CD4-positive, alpha-beta T cell (primary cell): ENCODE measurements at regions not wholly inside any gene's neighbourhood (a gene's known extent, or its start where the extent isn't known, plus 50 kb on each side); places are given as distances from the start of the nearest gene placed in this dataset.

Experiments
- ATAC-seq: fragments of 200-7000 bp; cut with Tn5 transposase; one replicate; pipeline ENCODE4 v1.10.0; 2022; ENCODE audit warnings: mild to moderate bottlenecking; ENCODE audit not compliant: poor library complexity
- CTCF ChIA-PET: fragments of 350-600 bp; sonication (Branson Sonifier 250); formaldehyde crosslinking; loops from one replicate; lab custom pipeline; 2021; ENCODE audit warnings: antibody characterized with exemption, inconsistent platforms; lab: Charles Lee
- POLR2A ChIA-PET: fragments of 350-600 bp; sonication (Branson Sonifier 250); formaldehyde crosslinking; loops from one replicate; lab custom pipeline; 2021; ENCODE audit warnings: antibody characterized with exemption, inconsistent platforms; lab: Charles Lee
- DNase-seq, 14 experiments: peaks; one replicate each; pipeline ENCODE4 v3.0.0-alpha.2; 2013 to 2020; ENCODE audit warnings: mixed read lengths in 2 of 14
- H3K27ac ChIP-seq, 2 donors: one replicate each; pipeline versions ENCODE4 v1.5.1 to v1.7.0; 2013; ENCODE audit warnings: low read length in 2 of 2, low read depth in 1 of 2, mild to moderate bottlenecking in 1 of 2
- H3K27me3 ChIP-seq, 2 experiments: 1 replicate in 1 of 2; 2 replicates in 1 of 2; pipeline versions ENCODE4 v1.6.1 to v1.7.0; 2013; ENCODE audit warnings: low read length in 2 of 2, control low read depth in 1 of 2, mild to moderate bottlenecking in 1 of 2, moderate library complexity in 1 of 2; ENCODE audit not compliant: insufficient read depth in 2 of 2, control insufficient read depth in 1 of 2
- H3K36me3 ChIP-seq: one replicate; pipeline ENCODE4 v1.6.1; 2013; ENCODE audit warnings: low read length, control low read depth; ENCODE audit not compliant: insufficient read depth
- H3K4me1 ChIP-seq: one replicate; pipeline ENCODE4 v1.6.1; 2013; ENCODE audit warnings: low read length, control low read depth; ENCODE audit not compliant: insufficient read depth
- H3K4me3 ChIP-seq: one replicate; pipeline ENCODE4 v1.5.1; 2013; ENCODE audit warnings: mild to moderate bottlenecking, low read length, moderate library complexity
- H3K9me3 ChIP-seq, 2 experiments: 1 replicate in 1 of 2; 2 replicates in 1 of 2; pipeline versions ENCODE4 v1.6.1 to v1.7.0; 2013; ENCODE audit warnings: low read length in 2 of 2, mild to moderate bottlenecking in 2 of 2, control low read depth in 1 of 2, moderate library complexity in 1 of 2; ENCODE audit not compliant: control insufficient read depth in 1 of 2, insufficient read depth in 1 of 2
- H3K27ac Mint-ChIP-seq: one replicate; pipeline ENCODE4 v1.8.0; 2020; ENCODE audit warnings: mixed read lengths
- H3K27me3 Mint-ChIP-seq: one replicate; pipeline ENCODE4 v1.8.0; 2021; ENCODE audit warnings: mixed read lengths
- H3K36me3 Mint-ChIP-seq: one replicate; pipeline ENCODE4 v1.8.0; 2021; ENCODE audit warnings: low read depth, mixed read lengths
- H3K4me1 Mint-ChIP-seq: one replicate; pipeline ENCODE4 v1.8.0; 2021; ENCODE audit warnings: low read depth, mixed read lengths
- H3K4me3 Mint-ChIP-seq: one replicate; pipeline ENCODE4 v1.8.0; 2020; ENCODE audit warnings: mild to moderate bottlenecking, mixed read lengths
- H3K9me3 Mint-ChIP-seq: one replicate; pipeline ENCODE4 v1.8.0; 2020; ENCODE audit warnings: mixed read lengths
- intact Hi-C, 2 experiments: fragments of 100-400 bp; cut with DNase I in 1 of 2; cut with micrococcal nuclease in 1 of 2; formaldehyde crosslinking; loops; one replicate each; pipeline versions ENCODE4 v1.15.1 to v1.9.0; 2023 to 2025; cut with DNase I, micrococcal nuclease
- TF ChIP-seq, protein P1 (sequence below): fragments of 200-600 bp; IDR thresholded peaks from one replicate; pipeline ENCODE4 v1.8.0; 2022; ENCODE audit warnings: antibody characterized with exemption, mild to moderate bottlenecking

- DNase-seq (no peak), ATAC-seq (no peak)
- Mint-ChIP-seq H3K36me3 (no peaks in the 10 kb centered on the region), H3K4me1 (no peaks in the 10 kb centered on the region), H3K4me3 (no peak overlapping the region), H3K27me3 (no peaks in the 10 kb centered on the region), H3K27ac (no peak overlapping the region), H3K9me3 (no peaks in the 10 kb centered on the region)
- TF ChIP-seq, protein P1, sequence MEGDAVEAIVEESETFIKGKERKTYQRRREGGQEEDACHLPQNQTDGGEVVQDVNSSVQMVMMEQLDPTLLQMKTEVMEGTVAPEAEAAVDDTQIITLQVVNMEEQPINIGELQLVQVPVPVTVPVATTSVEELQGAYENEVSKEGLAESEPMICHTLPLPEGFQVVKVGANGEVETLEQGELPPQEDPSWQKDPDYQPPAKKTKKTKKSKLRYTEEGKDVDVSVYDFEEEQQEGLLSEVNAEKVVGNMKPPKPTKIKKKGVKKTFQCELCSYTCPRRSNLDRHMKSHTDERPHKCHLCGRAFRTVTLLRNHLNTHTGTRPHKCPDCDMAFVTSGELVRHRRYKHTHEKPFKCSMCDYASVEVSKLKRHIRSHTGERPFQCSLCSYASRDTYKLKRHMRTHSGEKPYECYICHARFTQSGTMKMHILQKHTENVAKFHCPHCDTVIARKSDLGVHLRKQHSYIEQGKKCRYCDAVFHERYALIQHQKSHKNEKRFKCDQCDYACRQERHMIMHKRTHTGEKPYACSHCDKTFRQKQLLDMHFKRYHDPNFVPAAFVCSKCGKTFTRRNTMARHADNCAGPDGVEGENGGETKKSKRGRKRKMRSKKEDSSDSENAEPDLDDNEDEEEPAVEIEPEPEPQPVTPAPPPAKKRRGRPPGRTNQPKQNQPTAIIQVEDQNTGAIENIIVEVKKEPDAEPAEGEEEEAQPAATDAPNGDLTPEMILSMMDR = no peak
- no peaks in the 10 kb centered on the region for H3K27me3 ChIP-seq
- H3K4me3 ChIP-seq = no peak overlapping the region
- no peaks in the 10 kb centered on the region for H3K4me1 ChIP-seq
- CTCF ChIA-PET = no interaction called here
- intact Hi-C loops = no loop called here
- no peaks in the 10 kb centered on the region for H3K36me3 ChIP-seq
- POLR2A ChIA-PET = no interaction called here
- H3K9me3 ChIP-seq = peaks cover 0 to 11% of the 10 kb centered on the region in 2 experiments
- no peak overlapping the region for H3K27ac ChIP-seq
These were observed 437.3 kb downstream of the ZNF521 start for GRCh38 chr18:24914685-24915084.

DNA sequence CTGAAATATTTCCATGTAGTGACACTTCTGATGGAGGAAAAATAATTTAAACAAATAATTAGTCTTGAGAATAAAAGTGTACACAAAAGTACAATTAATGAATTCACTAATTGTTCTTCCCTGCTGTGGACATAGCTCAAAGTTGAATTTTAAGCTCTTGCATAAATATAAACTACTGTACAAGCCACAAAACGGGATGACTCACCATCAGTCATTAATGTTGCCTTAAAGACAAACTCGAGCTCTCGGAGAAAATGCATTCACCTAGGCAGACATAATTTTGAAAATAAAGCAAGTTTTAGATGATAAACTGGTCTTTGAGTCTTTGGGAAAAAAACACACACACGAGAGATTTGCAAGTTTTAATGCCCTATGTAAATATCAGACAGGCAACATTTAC, 436.4 kb downstream of the ZNF521 start:
- CTCF ChIA-PET = no interaction called here
- H3K9me3 ChIP-seq = peaks cover 0 to 11% of the 10 kb centered on the region in 2 experiments
- Mint-ChIP-seq H3K4me3 (no peak overlapping the region), H3K27me3 (no peaks in the 10 kb centered on the region), H3K9me3 (no peaks in the 10 kb centered on the region), H3K4me1 (no peaks in the 10 kb centered on the region), H3K27ac (no peak overlapping the region), H3K36me3 (no peaks in the 10 kb centered on the region)
- intact Hi-C loops = no loop called here
- POLR2A ChIA-PET = no interaction called here
- ATAC-seq (no peak), DNase-seq (no peak)
- no peak overlapping the region for H3K4me3 ChIP-seq
- H3K27ac ChIP-seq = no peak overlapping the region
- TF ChIP-seq, protein P1 = no peak
- H3K27me3 ChIP-seq = no peaks in the 10 kb centered on the region
- H3K36me3 ChIP-seq = no peaks in the 10 kb centered on the region
- H3K4me1 ChIP-seq = no peaks in the 10 kb centered on the region

DNA sequence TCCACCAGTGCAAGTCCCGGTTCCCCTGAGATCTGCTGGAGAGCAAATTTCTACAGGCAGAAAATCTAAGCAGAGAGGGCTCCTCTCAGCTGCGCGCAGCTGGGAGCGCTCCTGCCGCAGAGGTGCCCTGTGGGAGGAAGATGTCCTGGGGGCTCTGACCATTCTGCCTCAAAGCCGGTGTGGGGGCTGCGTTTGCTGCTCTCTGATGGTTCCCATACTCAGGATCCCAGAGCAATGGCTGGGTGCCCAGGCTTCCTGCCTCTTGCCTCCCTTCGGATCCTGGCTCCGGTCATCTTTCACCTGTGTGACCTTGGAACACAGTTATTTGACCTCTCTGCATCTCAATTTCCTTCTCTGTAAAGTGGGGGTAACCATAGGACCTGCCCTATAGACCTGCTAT, 434.2 kb downstream of the ZNF521 start:
- intact Hi-C loops = no loop called here
- CTCF ChIA-PET = no interaction called here
- Mint-ChIP-seq H3K36me3 (no peaks in the 10 kb centered on the region), H3K27ac (no peak overlapping the region), H3K4me1 (no peaks in the 10 kb centered on the region), H3K27me3 (no peaks in the 10 kb centered on the region), H3K4me3 (no peak overlapping the region), H3K9me3 (no peaks in the 10 kb centered on the region)
- Histone ChIP-seq H3K4me3 (no peak overlapping the region), H3K27me3 (no peaks in the 10 kb centered on the region), H3K4me1 (no peaks in the 10 kb centered on the region), H3K36me3 (no peaks in the 10 kb centered on the region), H3K27ac (no peak overlapping the region), H3K9me3 (peaks cover 0 to 11% of the 10 kb centered on the region in 2 experiments)
- no peak for ATAC-seq
- POLR2A ChIA-PET = no interaction called here
- no peak for DNase-seq
- TF ChIP-seq, protein P1 = no peak
